Neural cell (in vitro differentiated cells): ENCODE measurements at regions not wholly inside any gene's neighbourhood (a gene's known extent, or its start where the extent isn't known, plus 50 kb on each side); places are given as distances from the start of the nearest gene placed in this dataset.

ENCODE experiments used
- H2AFZ ChIP-seq: fragments of 200-600, 300-800 bp; sonication (generic), shearing (Covaris generic); 2 replicates; pipeline ENCODE4 v1.6.0; 2014; ENCODE audit warnings: low read depth, mild to moderate bottlenecking, antibody characterized with exemption, low read length, moderate library complexity
- H3F3A ChIP-seq: fragments of 200-600 bp; shearing (Covaris generic); 2 replicates; pipeline ENCODE4 v1.6.1; 2016; ENCODE audit warnings: mild to moderate bottlenecking, moderate library complexity, mixed read lengths, antibody characterized with exemption, low read length; ENCODE audit not compliant: insufficient read depth, poor library complexity, severe bottlenecking
- H3K27ac ChIP-seq: fragments of 200-600, 300-800 bp; sonication (generic), shearing (Covaris generic); 2 replicates; pipeline ENCODE4 v1.5.1; 2014; ENCODE audit warnings: mild to moderate bottlenecking, low read length, moderate library complexity
- H3K27me3 ChIP-seq: fragments of 300-800, 200-600 bp; sonication (generic), shearing (Covaris generic); 2 replicates; pipeline ENCODE4 v1.6.0; 2014; ENCODE audit warnings: mild to moderate bottlenecking, low read depth, low read length, moderate library complexity; ENCODE audit not compliant: insufficient read depth
- H3K36me3 ChIP-seq: fragments of 300-800, 200-600 bp; sonication (generic), shearing (Covaris generic); 2 replicates; pipeline ENCODE4 v1.5.1; 2014; ENCODE audit warnings: mild to moderate bottlenecking, antibody characterized with exemption, low read length, moderate library complexity; ENCODE audit not compliant: insufficient read depth
- H3K4me2 ChIP-seq: fragments of 300-800, 200-600 bp; sonication (generic), shearing (Covaris generic); 2 replicates; pipeline ENCODE4 v1.6.0; 2014; ENCODE audit warnings: mild to moderate bottlenecking, low read length
- H3K4me3 ChIP-seq: fragments of 300-800, 200-600 bp; sonication (generic), shearing (Covaris generic); 2 replicates; pipeline ENCODE4 v1.5.1; 2014; ENCODE audit warnings: mild to moderate bottlenecking, low read length, moderate library complexity
- H3K79me2 ChIP-seq: fragments of 200-600 bp; shearing (Covaris generic); replicated peaks from 2 replicates; pipeline ENCODE4 v1.6.0; 2014; ENCODE audit warnings: mild to moderate bottlenecking, low read length, moderate library complexity; ENCODE audit not compliant: insufficient read depth
- H3K9ac ChIP-seq: fragments of 300-800, 200-600 bp; sonication (generic), shearing (Covaris generic); 2 replicates; pipeline ENCODE4 v1.6.1; 2016; ENCODE audit warnings: mild to moderate bottlenecking, low read length, mixed read lengths
- H3K9me2 ChIP-seq: fragments of 200-600 bp; shearing (Covaris generic); 2 replicates; pipeline ENCODE4 v1.6.1; 2016; ENCODE audit warnings: mild to moderate bottlenecking, low read length, mixed read lengths; ENCODE audit not compliant: insufficient read depth
- H3K9me3 ChIP-seq: fragments of 200-600, 300-800 bp; sonication (generic), shearing (Covaris generic); 2 replicates; pipeline ENCODE4 v1.6.1; 2016; ENCODE audit warnings: mild to moderate bottlenecking, mixed run types, low read length, moderate library complexity, mixed read lengths
- H4K20me1 ChIP-seq: fragments of 200-600 bp; shearing (Covaris generic); 2 replicates; pipeline ENCODE4 v1.6.1; 2016; ENCODE audit warnings: mild to moderate bottlenecking, mixed run types; ENCODE audit not compliant: insufficient read depth
- CTCF ChIP-seq: fragments of 450-650 bp; IDR thresholded peaks from 2 replicates; pipeline ENCODE4 v1.5.1; 2014; ENCODE audit warnings: antibody characterized with exemption, mild to moderate bottlenecking, moderate library complexity; ENCODE audit not compliant: poor library complexity, severe bottlenecking
- EP300 ChIP-seq: fragments of 450-650 bp; conservative IDR thresholded peaks from 2 replicates; pipeline ENCODE4 v1.6.1; 2014; ENCODE audit warnings: antibody characterized with exemption, mild to moderate bottlenecking, moderate library complexity; ENCODE audit not compliant: poor library complexity, severe bottlenecking
- EZH2 ChIP-seq: fragments of 200-600, 300-800 bp; shearing (Covaris generic), sonication (generic); IDR thresholded peaks from 2 replicates; pipeline ENCODE4 v1.6.1; 2014; ENCODE audit warnings: antibody characterized with exemption, low read length, borderline replicate concordance, mild to moderate bottlenecking; ENCODE audit not compliant: insufficient read depth, poor library complexity, severe bottlenecking
- MXI1 ChIP-seq: fragments of 450-650 bp; conservative IDR thresholded peaks from 2 replicates; pipeline ENCODE4 v1.6.1; 2014; ENCODE audit warnings: antibody characterized with exemption, mild to moderate bottlenecking; ENCODE audit not compliant: poor library complexity, severe bottlenecking
- POLR2AphosphoS5 ChIP-seq: IDR thresholded peaks from 2 replicates; pipeline ENCODE4 v1.6.1; 2012
- RAD21 ChIP-seq: fragments of 450-650 bp; conservative IDR thresholded peaks from 2 replicates; pipeline ENCODE4 v1.6.1; 2014; ENCODE audit warnings: antibody characterized with exemption, mild to moderate bottlenecking, moderate library complexity
- REST ChIP-seq: IDR thresholded peaks from 2 replicates; pipeline ENCODE4 v1.6.1; 2012; ENCODE audit warnings: borderline replicate concordance
- SMC3 ChIP-seq: fragments of 450-650 bp; conservative IDR thresholded peaks from 2 replicates; pipeline ENCODE4 v1.6.1; 2014; ENCODE audit warnings: antibody characterized with exemption, mild to moderate bottlenecking, moderate library complexity; ENCODE audit not compliant: poor library complexity
- TAF1 ChIP-seq: IDR thresholded peaks from 2 replicates; pipeline ENCODE4 v1.6.1; 2012; ENCODE audit warnings: low read depth

DNA sequence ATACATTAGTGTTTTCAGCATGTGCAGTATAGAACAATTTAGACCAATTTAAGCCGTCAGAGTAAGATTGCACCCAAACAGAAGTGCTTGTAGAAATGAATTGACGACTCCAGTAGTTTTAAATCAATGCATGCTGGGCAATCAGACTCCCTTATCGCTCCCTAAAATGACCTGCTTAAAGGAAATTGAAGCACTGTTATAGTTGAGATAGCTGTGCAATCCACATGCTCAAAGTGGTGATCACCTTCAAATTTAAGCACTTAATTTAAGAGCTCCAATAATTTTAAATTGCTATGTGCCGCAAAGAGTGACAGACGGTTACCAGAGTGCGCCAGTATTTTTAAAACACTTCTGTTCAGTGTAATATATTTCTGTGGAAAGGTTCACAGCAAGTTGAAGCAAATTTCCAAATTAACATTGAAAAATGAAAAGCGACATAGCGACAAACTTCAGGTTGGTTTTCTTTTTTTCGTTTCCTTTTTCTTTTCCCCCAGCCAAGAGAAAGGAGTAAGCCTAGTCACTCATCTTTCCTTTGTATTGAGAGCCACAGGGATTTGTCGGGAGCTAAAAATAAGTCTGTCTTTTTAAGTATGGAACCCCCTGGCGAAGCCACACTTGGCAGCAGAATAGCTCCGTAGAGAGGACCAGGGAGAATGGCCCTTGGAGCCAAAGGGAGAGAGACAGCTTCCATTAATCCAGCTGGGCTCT, 436.4 kb upstream of the RBMS3 start:
- Histone ChIP-seq H3K4me3 (no peak overlapping the region), H3K9me2 (no peaks in the 10 kb centered on the region), H3K4me2 (no peak overlapping the region), H3F3A (no peaks in the 10 kb centered on the region), H3K9me3 (no peaks in the 10 kb centered on the region), H4K20me1 (no peaks in the 10 kb centered on the region), H3K79me2 (no peaks in the 10 kb centered on the region), H3K36me3 (no peaks in the 10 kb centered on the region), H3K9ac (no peak overlapping the region), H3K27me3 (no peaks in the 10 kb centered on the region), H3K27ac (no peak overlapping the region), H2AFZ (no peak overlapping the region)
- peak; percentile 34 for TF ChIP-seq REST
- TF ChIP-seq POLR2AphosphoS5 = peak; percentile 67
- TF ChIP-seq EP300 = no peak

DNA sequence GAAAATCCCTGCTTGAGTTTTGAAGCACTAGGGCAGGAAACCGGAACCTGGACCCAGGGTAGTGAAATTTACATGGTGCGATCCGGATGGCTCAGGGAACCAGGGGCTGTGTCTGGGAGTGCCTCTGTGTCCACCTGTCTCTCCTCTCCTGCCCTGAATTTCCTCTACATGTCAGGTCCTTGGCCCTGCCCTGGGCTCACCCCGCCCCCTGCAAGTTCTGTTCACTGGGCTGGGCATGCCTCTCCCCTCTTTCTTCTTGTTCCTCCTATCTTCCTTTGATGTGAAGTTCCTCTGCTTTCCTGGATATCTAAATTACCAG, 435.9 kb upstream of the RBMS3 start:
- Histone ChIP-seq H2AFZ (no peak overlapping the region), H3K9me3 (no peaks in the 10 kb centered on the region), H3K4me2 (no peak overlapping the region), H3K27ac (no peak overlapping the region), H3F3A (no peaks in the 10 kb centered on the region), H3K36me3 (no peaks in the 10 kb centered on the region), H3K9ac (no peak overlapping the region), H4K20me1 (no peaks in the 10 kb centered on the region), H3K79me2 (no peaks in the 10 kb centered on the region), H3K4me3 (no peak overlapping the region), H3K9me2 (no peaks in the 10 kb centered on the region), H3K27me3 (no peaks in the 10 kb centered on the region)
- TF ChIP-seq CTCF (no peak), RAD21 (no peak), REST (no peak), EZH2 (no peak), TAF1 (no peak), POLR2AphosphoS5 (no peak), MXI1 (no peak), EP300 (no peak), SMC3 (no peak)
